ENCODE measurements at regions not wholly inside any gene's neighbourhood (a gene's known extent, or its start where the extent isn't known, plus 50 kb on each side); places are given as distances from the start of the nearest gene placed in this dataset.
"Not testable (repeated sequence)": the region's sequence is repeated elsewhere in the genome, so short reads cannot be mapped to it uniquely, and the experiment has no call there.

- no peaks in the 10 kb centered on the region for H3K27me3 ChIP-seq
- no peak overlapping the region for H3K4me3 ChIP-seq
- H3K9me3 ChIP-seq: no peaks in the 10 kb centered on the region
- H3K36me3 ChIP-seq: no peaks in the 10 kb centered on the region
- no peak for DNase-seq
These were observed 457.8 kb downstream of the TRAM1L1 start for GRCh38 chr4:116627545-116627944.

- not testable (repeated sequence) for H3K9me3 ChIP-seq, H3K36me3 ChIP-seq, H3K27me3 ChIP-seq, H3K4me3 ChIP-seq, DNase-seq
These were observed 465.9 kb downstream of the TRAM1L1 start for GRCh38 chr4:116619508-116619907.

DNA sequence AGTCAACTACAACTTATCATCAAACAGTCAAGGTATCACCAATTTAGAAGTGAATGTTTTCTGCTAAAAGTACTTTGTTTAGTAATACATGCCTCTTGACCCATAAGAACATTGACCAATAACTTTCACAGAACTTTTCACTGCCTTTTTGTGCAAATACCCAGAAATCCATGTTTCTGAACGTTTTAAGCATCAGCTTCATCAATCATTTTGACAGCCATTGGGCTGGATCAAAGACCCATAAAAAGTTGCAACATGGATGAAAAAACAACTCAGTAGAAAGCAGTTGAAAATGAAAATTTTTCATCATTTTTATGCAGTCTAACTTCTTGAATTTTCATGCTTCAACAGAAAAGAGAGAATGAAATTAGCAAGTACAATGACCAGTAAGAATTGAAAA is 466.7 kb downstream of the TRAM1L1 start:
- Histone ChIP-seq H3K4me3 (no peak overlapping the region), H3K9me3 (no peaks in the 10 kb centered on the region), H3K27me3 (no peaks in the 10 kb centered on the region), H3K36me3 (no peaks in the 10 kb centered on the region)
- DNase-seq: no peak

GRCh38 chr4:116603096-116603495 is 482.3 kb downstream of the TRAM1L1 start:
- Histone ChIP-seq H3K36me3 (no peaks in the 10 kb centered on the region), H3K27me3 (no peaks in the 10 kb centered on the region), H3K4me3 (no peak overlapping the region), H3K9me3 (no peaks in the 10 kb centered on the region)
- DNase-seq: no peak

GRCh38 chr4:116599859-116600258 is 485.5 kb downstream of the TRAM1L1 start:
- H3K9me3 ChIP-seq: no peaks in the 10 kb centered on the region
- H3K36me3 ChIP-seq: no peaks in the 10 kb centered on the region
- no peaks in the 10 kb centered on the region for H3K27me3 ChIP-seq
- H3K4me3 ChIP-seq: no peak overlapping the region
- peak; percentile 1 for DNase-seq

DNA sequence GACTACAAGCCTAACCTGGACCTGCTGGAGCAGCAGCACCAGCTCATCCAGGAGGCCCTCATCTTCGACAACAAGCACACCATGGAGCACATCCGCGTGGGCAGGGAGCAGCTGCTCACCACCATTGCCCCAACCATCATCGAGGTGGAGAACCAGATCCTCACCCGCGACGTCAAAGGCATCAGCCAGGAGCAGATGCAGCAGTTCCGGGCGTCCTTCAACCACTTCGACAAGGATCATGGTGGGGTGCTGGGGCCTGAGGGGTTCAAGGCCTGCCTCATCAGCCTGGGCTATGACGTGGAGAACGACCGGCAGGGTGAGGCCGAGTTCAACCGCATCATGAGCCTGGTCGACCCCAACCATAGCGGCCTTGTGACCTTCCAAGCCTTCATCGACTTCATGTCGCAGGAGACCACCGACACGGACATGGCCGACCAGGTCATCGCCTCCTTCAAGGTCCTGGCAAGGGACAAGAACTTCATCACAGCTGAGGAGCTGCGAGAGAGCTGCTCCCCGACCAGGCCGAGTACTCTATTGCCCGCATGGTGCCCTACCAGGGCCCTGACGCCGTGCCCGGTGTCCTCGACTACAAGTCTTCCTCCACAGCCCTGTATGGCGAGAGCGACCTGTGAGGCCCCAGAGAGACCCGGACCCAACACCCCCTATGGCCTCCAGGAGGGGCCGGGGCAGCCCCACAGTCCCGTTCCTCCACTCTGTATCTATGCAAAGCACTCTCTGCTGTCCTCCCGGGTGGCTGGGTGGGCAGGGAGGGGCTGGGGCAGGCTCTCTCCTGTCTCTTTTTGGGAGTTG is 486.2 kb downstream of the TRAM1L1 start:
- no peaks in the 10 kb centered on the region for H3K9me3 ChIP-seq
- DNase-seq: no peak
- no peak overlapping the region for H3K4me3 ChIP-seq
- H3K36me3 ChIP-seq: no peaks in the 10 kb centered on the region
- no peaks in the 10 kb centered on the region for H3K27me3 ChIP-seq

GRCh38 chr4:116598155-116598979 is 487.0 kb downstream of the TRAM1L1 start:
- no peaks in the 10 kb centered on the region for H3K36me3 ChIP-seq
- no peak for DNase-seq
- no peaks in the 10 kb centered on the region for H3K9me3 ChIP-seq
- H3K27me3 ChIP-seq: no peaks in the 10 kb centered on the region
- no peak overlapping the region for H3K4me3 ChIP-seq

DNA sequence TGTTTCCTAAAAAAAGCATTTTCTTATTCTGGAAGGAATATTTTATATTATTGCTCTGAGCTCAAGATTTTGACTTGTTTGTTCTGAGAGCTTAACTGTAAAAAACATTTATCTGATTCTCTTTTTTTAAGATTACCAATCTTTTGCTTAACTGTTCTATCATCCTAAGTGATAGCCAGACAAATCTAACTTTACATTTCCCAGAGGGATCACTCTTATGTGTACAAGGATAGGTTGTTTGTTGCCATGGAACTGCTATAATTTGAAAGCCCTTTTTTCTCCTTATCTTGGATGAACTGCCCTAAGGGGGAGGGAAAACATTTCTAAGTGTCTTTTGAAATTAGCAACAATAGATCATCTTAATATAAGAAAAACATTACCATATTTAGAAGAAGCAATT is 494.7 kb downstream of the TRAM1L1 start:
- H3K9me3 ChIP-seq: no peaks in the 10 kb centered on the region
- DNase-seq: no peak
- no peaks in the 10 kb centered on the region for H3K27me3 ChIP-seq
- no peak overlapping the region for H3K4me3 ChIP-seq
- H3K36me3 ChIP-seq: no peaks in the 10 kb centered on the region

DNA sequence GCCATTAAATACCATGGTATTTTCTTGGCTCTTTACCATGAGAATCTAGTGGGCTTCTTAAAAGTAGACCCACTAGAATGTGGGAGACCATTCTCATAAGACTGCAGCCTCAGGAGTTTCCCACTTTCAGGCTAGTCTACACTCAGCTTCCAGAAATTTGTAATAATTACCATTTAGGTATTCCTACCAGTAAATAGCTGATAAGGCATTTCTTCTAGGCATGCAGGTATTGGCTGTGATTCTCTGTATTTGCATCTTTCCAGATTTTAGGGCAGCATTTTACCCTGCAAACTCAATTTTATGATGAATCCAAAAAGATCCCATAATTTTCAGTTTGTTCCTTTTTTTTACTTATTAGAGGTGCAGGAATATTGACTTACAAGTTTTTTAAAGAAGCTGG is 496.6 kb downstream of the TRAM1L1 start:
- Histone ChIP-seq H3K27me3 (no peaks in the 10 kb centered on the region), H3K9me3 (no peaks in the 10 kb centered on the region), H3K4me3 (no peak overlapping the region)

DNA sequence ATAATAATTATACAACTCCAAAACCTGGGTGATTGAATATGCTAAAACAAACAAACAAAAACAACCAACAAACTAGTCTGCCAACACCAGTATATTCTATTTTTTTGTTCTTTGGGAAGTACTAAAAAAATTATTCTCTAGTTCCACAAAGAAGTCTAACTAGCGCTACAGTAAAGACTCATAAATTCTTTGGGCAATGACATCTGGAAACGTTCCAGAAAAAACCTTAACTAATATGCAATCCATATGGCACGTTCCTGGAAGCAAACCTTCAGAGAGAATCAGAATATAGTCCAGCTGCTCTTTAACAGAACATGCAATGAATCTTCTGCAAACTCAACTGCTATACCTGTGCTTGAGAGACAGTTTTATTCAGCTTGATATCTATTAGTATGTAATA is 500.1 kb downstream of the TRAM1L1 start:
- no peaks in the 10 kb centered on the region for H3K27me3 ChIP-seq
- no peak for DNase-seq

More for the DNA sequence above, 496.6 kb downstream of the TRAM1L1 start:
- no peaks in the 10 kb centered on the region for H3K36me3 ChIP-seq
- no peak for DNase-seq

DNA sequence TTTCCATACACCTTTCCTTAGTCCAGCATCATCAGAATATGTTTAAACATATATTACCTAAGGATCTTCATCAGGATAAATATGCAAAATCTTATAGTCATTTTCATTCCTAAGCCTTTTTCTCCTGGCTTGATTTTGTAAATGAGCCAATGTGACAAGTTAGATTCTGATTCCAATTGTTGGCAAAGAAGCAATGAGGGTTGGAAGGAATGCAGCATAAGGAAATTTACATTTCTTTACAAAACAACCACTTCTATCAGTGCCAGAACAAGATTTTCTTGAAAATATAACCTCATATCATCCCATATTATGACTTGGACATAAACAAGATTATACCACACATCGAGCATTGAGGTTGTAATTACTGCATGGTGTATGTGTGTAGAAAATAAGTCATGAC is 508.1 kb downstream of the TRAM1L1 start:
- no peaks in the 10 kb centered on the region for H3K9me3 ChIP-seq
- no peak for DNase-seq
- H3K27me3 ChIP-seq: no peaks in the 10 kb centered on the region
- H3K36me3 ChIP-seq: no peaks in the 10 kb centered on the region
- no peak overlapping the region for H3K4me3 ChIP-seq

More for the DNA sequence above, 500.1 kb downstream of the TRAM1L1 start:
- Histone ChIP-seq H3K9me3 (no peaks in the 10 kb centered on the region), H3K4me3 (no peak overlapping the region), H3K36me3 (no peaks in the 10 kb centered on the region)

DNA sequence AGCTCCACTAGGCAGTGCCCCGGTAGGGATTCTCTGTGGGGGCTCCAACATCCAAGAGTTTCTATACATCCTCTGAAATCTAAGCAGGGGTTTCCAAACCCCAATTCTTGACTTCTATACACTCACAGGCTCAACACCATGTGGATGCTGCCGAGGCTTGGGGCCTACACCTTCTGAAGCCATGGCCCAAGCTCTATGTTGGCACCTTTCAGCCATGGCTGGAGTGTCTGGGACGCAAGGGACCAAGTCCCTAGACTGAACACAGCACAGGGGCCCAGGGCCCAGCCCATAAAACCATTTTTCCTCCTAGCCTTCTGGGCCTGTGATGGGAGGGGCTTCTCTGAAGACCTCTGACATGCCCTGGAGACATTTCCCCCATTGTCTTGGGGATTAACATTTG is 511.8 kb downstream of the TRAM1L1 start:
- Histone ChIP-seq H3K27me3 (no peaks in the 10 kb centered on the region), H3K9me3 (no peaks in the 10 kb centered on the region), H3K36me3 (no peaks in the 10 kb centered on the region), H3K4me3 (no peak overlapping the region)
- DNase-seq: no peak

- no peak overlapping the region for H3K4me3 ChIP-seq
- no peaks in the 10 kb centered on the region for H3K9me3 ChIP-seq
- DNase-seq: no peak
- no peaks in the 10 kb centered on the region for H3K36me3 ChIP-seq
- H3K27me3 ChIP-seq: no peaks in the 10 kb centered on the region
These were observed 523.6 kb downstream of the TRAM1L1 start for GRCh38 chr4:116561768-116562167.

DNA sequence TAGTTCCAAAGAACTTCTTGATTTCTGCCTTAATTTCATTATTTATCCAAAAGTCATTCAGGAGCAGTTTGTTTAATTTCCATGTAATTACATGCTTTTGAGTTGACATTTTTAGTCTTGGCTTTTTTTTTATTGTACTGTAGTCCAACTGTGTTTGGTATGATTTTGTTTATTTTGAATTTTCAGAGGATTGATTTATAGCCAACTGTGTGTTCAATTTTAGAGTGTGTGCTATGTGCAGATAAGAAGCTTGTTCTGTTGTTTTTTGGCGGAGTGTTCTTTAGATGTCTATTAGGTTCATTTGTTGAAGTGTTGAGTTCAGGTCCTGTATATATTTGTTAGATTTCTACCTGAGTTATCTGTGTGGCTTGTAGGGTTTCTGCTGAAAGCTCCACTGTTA is 533.6 kb downstream of the TRAM1L1 start:
- Histone ChIP-seq H3K9me3 (no peaks in the 10 kb centered on the region), H3K4me3 (no peak overlapping the region)

GRCh38 chr4:116547632-116548031 is 537.7 kb downstream of the TRAM1L1 start:
- no peaks in the 10 kb centered on the region for H3K27me3 ChIP-seq
- H3K9me3 ChIP-seq: no peaks in the 10 kb centered on the region
- no peak overlapping the region for H3K4me3 ChIP-seq
- no peaks in the 10 kb centered on the region for H3K36me3 ChIP-seq
- DNase-seq: no peak

More for the DNA sequence above, 533.6 kb downstream of the TRAM1L1 start:
- H3K27me3 ChIP-seq: no peaks in the 10 kb centered on the region
- DNase-seq: no peak
- no peaks in the 10 kb centered on the region for H3K36me3 ChIP-seq

DNA sequence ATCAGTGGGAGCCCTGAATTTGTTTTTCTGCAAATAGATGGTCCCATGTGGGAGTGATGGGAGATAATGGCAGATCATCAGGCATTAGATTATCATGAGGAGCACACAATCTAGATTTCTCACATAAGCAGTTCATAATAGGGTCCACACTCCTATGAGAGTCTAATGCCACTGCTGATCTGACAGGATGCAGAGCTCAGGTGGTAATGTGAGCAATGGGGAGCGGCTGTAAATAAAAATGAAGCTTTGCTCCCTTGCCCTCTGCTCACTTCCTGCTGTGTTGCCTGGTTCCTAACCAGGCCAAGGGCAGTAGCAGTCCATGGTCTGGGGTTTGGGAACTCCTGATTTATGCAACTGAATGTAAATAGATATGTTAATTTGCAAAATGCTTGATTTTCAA is 538.6 kb downstream of the TRAM1L1 start:
- Histone ChIP-seq H3K4me3 (no peak overlapping the region), H3K9me3 (no peaks in the 10 kb centered on the region), H3K36me3 (no peaks in the 10 kb centered on the region), H3K27me3 (no peaks in the 10 kb centered on the region)
- no peak for DNase-seq

GRCh38 chr4:116544946-116545345 is 540.4 kb downstream of the TRAM1L1 start:
- H3K4me3 ChIP-seq: no peak overlapping the region
- no peak for DNase-seq
- no peaks in the 10 kb centered on the region for H3K27me3 ChIP-seq
- no peaks in the 10 kb centered on the region for H3K36me3 ChIP-seq
- no peaks in the 10 kb centered on the region for H3K9me3 ChIP-seq

GRCh38 chr4:116539744-116540143 is 545.6 kb downstream of the TRAM1L1 start:
- no peaks in the 10 kb centered on the region for H3K36me3 ChIP-seq
- H3K4me3 ChIP-seq: no peak overlapping the region

More at GRCh38 chr4:116539744-116540143, 545.6 kb downstream of the TRAM1L1 start:
- Histone ChIP-seq H3K27me3 (no peaks in the 10 kb centered on the region), H3K9me3 (no peaks in the 10 kb centered on the region)
- DNase-seq: no peak

All from MG63 (cell line).